ENCODE measurements at regions not wholly inside any gene's neighbourhood (a gene's known extent, or its start where the extent isn't known, plus 50 kb on each side); places are given as distances from the start of the nearest gene placed in this dataset.

GRCh38 chr14:55946231-55946630 is 172.0 kb upstream of the PELI2 start:
- no peak for DNase-seq

GRCh38 chr14:55948399-55948798 is 169.8 kb upstream of the PELI2 start:
- DNase-seq, result peak; percentile 78

- DNase-seq, result no peak
Measured at GRCh38 chr14:55949708-55950107, 168.5 kb upstream of the PELI2 start.

- DNase-seq, result no peak
Measured at GRCh38 chr14:55950135-55950534, 168.1 kb upstream of the PELI2 start.

GRCh38 chr14:55951341-55952206 is 166.6 kb upstream of the PELI2 start:
- peak; percentile 71 for DNase-seq

GRCh38 chr14:55954108-55954507 is 164.1 kb upstream of the PELI2 start:
- DNase-seq, result no peak

- no peak for DNase-seq
Measured at GRCh38 chr14:55955175-55955574, 163.0 kb upstream of the PELI2 start.

- DNase-seq, result peak; percentile 50
Measured at GRCh38 chr14:55957950-55958349, 160.3 kb upstream of the PELI2 start.

GRCh38 chr14:55963295-55963694 is 154.9 kb upstream of the PELI2 start:
- DNase-seq, result no peak

- no peak for DNase-seq
Measured at GRCh38 chr14:55964091-55964490, 154.1 kb upstream of the PELI2 start.

- peak; percentile 6 for DNase-seq
Measured at GRCh38 chr14:55964821-55965220, 153.4 kb upstream of the PELI2 start.

- no peak for DNase-seq
Measured at GRCh38 chr14:55965851-55966250, 152.4 kb upstream of the PELI2 start.

GRCh38 chr14:55968741-55969140 is 149.5 kb upstream of the PELI2 start:
- no peak for DNase-seq

GRCh38 chr14:55973285-55973800 is 144.9 kb upstream of the PELI2 start:
- no peak for DNase-seq

GRCh38 chr14:55973911-55974630 is 144.1 kb upstream of the PELI2 start:
- DNase-seq, result no peak

- DNase-seq, result no peak
Measured at GRCh38 chr14:55975281-55975910, 142.8 kb upstream of the PELI2 start.

GRCh38 chr14:55976219-55976618 is 142.0 kb upstream of the PELI2 start:
- DNase-seq, result no peak

GRCh38 chr14:55976655-55977054 is 141.6 kb upstream of the PELI2 start:
- DNase-seq, result no peak

- DNase-seq, result no peak
Measured at GRCh38 chr14:55977392-55978150, 140.6 kb upstream of the PELI2 start.

- no peak for DNase-seq
Measured at GRCh38 chr14:55979096-55979495, 139.1 kb upstream of the PELI2 start.

- DNase-seq, result no peak
Measured at GRCh38 chr14:55979781-55980180, 138.4 kb upstream of the PELI2 start.

GRCh38 chr14:55980970-55981369 is 137.2 kb upstream of the PELI2 start:
- no peak for DNase-seq

GRCh38 chr14:55986069-55986468 is 132.1 kb upstream of the PELI2 start:
- DNase-seq, result no peak

Data from NCI-H82 (cell line).